Thyroid gland (tissue), 4 donors: ENCODE measurements at regions not wholly inside any gene's neighbourhood (a gene's known extent, or its start where the extent isn't known, plus 50 kb on each side); places are given as distances from the start of the nearest gene placed in this dataset.
A peak's percentile ranks its signal among the peaks of the same experiment; 100 is the strongest.

Experiments used
- DNase-seq, 2 donors: peaks; one replicate each; pipeline ENCODE4 v3.0.0-alpha.2; 2019
- H3K27ac ChIP-seq, 3 donors: fragments of 200-600 bp; sonication (generic); 1 replicate in 2 of 3; 2 replicates in 1 of 3; pipeline ENCODE4 v1.5.1; 2016 to 2019; ENCODE audit warnings: mild to moderate bottlenecking in 1 of 3, moderate library complexity in 1 of 3
- H3K27me3 ChIP-seq: fragments of 200-600 bp; sonication (generic); one replicate; pipeline ENCODE4 v1.5.1; 2019
- H3K36me3 ChIP-seq, 2 donors: fragments of 200-600 bp; sonication (generic); one replicate each; pipeline ENCODE4 v1.5.1; 2016 to 2019
- H3K4me1 ChIP-seq, 2 donors: fragments of 200-600 bp; sonication (generic); one replicate each; pipeline ENCODE4 v1.5.1; 2017 to 2019
- H3K4me3 ChIP-seq, 3 donors: fragments of 200-600 bp; sonication (generic); replicated peaks in 1 of 3; 1 replicate in 2 of 3; 2 replicates in 1 of 3; pipeline ENCODE4 v1.5.1; 2016; ENCODE audit warnings: mild to moderate bottlenecking in 1 of 3
- H3K9me3 ChIP-seq: fragments of 200-600 bp; sonication (generic); one replicate; pipeline ENCODE4 v1.5.1; 2017
- CTCF ChIP-seq, 6 experiments: fragments of 200-600 bp in 3 of 6; fragments of 450-650 bp in 3 of 6; sonication (generic) in 3 of 6; IDR thresholded peaks; one replicate each; pipeline ENCODE4 v1.5.1; 2016 to 2019; ENCODE audit warnings: antibody characterized with exemption in 6 of 6, mild to moderate bottlenecking in 2 of 6, inconsistent platforms in 1 of 6, moderate library complexity in 1 of 6
- POLR2A ChIP-seq, 2 donors: fragments of 450-650 bp; IDR thresholded peaks; one replicate each; pipeline ENCODE4 v1.6.1; 2017; ENCODE audit warnings: antibody characterized with exemption in 2 of 2, mild to moderate bottlenecking in 2 of 2, moderate library complexity in 1 of 2
- WGBS, 2 donors: methylation state at CpG; one replicate each; pipeline ENCODE4 v1.1.5; 2017; 5-methylcytosine and 5-hydroxymethylcytosine counted together
- intact Hi-C: fragments of 100-400 bp; cut with DNase I; formaldehyde crosslinking; loops from one replicate; pipeline ENCODE4 v1.15.1; 2023

- no peaks in the 10 kb centered on the region for H3K27me3 ChIP-seq
- intact Hi-C loops = no loop called here
- DNase-seq = peak; percentile 37 to 42
- TF ChIP-seq POLR2A (IDR thresholded peaks at IDR 0.05) = no peak
- no peak for TF ChIP-seq CTCF (IDR thresholded peaks at IDR 0.05)
- WGBS, 2 donors = 89 to 100% methylated on average over 1 of the region's 1 CpG
- peak overlapping the region; percentile 91 to 98 (median 97) for H3K27ac ChIP-seq
- peaks cover 59 to 72% of the 10 kb centered on the region in 2 donors for H3K4me1 ChIP-seq
- no peaks in the 10 kb centered on the region for H3K9me3 ChIP-seq
- no peaks in the 10 kb centered on the region for H3K36me3 ChIP-seq
- H3K4me3 ChIP-seq = no peak overlapping the region
Observed at GRCh38 chr4:128601991-128602695, 207.4 kb upstream of the JADE1 start.

GRCh38 chr4:128600996-128601871 is 208.3 kb upstream of the JADE1 start:
- Histone ChIP-seq H3K4me1 (peaks cover 67 to 78% of the 10 kb centered on the region in 2 donors), H3K9me3 (no peaks in the 10 kb centered on the region), H3K4me3 (no peak overlapping the region), H3K27me3 (no peaks in the 10 kb centered on the region), H3K36me3 (no peaks in the 10 kb centered on the region), H3K27ac (peak overlapping the region; percentile 91 to 98 (median 97))
- 26 to 28% methylated on average over 14 of the region's 14 CpGs for WGBS, 2 donors
- TF ChIP-seq POLR2A (IDR thresholded peaks at IDR 0.05) (peak in 1 of 2 donors; percentile 40), CTCF (IDR thresholded peaks at IDR 0.05) (no peak)
- intact Hi-C loops = no loop called here
- peak; percentile 91 to 94 for DNase-seq

GRCh38 chr4:128600410-128600809 is 209.1 kb upstream of the JADE1 start:
- Histone ChIP-seq H3K9me3 (no peaks in the 10 kb centered on the region), H3K27ac (peak overlapping the region; percentile 91 to 98 (median 97)), H3K36me3 (no peaks in the 10 kb centered on the region), H3K4me3 (no peak overlapping the region), H3K27me3 (no peaks in the 10 kb centered on the region), H3K4me1 (peaks cover 72 to 83% of the 10 kb centered on the region in 2 donors)
- TF ChIP-seq POLR2A (IDR thresholded peaks at IDR 0.05) (no peak), CTCF (IDR thresholded peaks at IDR 0.05) (peak in 1 of 6 experiments; percentile 23)
- peak; percentile 54 to 57 for DNase-seq
- intact Hi-C loops = no loop called here
- 15 to 20% methylated on average over 3 of the region's 3 CpGs for WGBS, 2 donors

- DNase-seq = no peak
- intact Hi-C loops = no loop called here
- peaks cover 79 to 80% of the 10 kb centered on the region in 2 donors for H3K4me1 ChIP-seq
- H3K27ac ChIP-seq = peak overlapping the region; percentile 62 to 97 (median 91)
- 89 to 93% methylated on average over 3 of the region's 3 CpGs for WGBS, 2 donors
- H3K36me3 ChIP-seq = no peaks in the 10 kb centered on the region
- no peak overlapping the region for H3K4me3 ChIP-seq
- H3K27me3 ChIP-seq = no peaks in the 10 kb centered on the region
- H3K9me3 ChIP-seq = no peaks in the 10 kb centered on the region
- TF ChIP-seq CTCF (IDR thresholded peaks at IDR 0.05) (no peak), POLR2A (IDR thresholded peaks at IDR 0.05) (no peak)
Observed at GRCh38 chr4:128597500-128597899, 212.0 kb upstream of the JADE1 start.

GRCh38 chr4:128596853-128597252 is 212.6 kb upstream of the JADE1 start:
- H3K36me3 ChIP-seq = no peaks in the 10 kb centered on the region
- intact Hi-C loops = no loop called here
- H3K27me3 ChIP-seq = no peaks in the 10 kb centered on the region
- H3K4me3 ChIP-seq = no peak overlapping the region
- peaks cover 73 to 80% of the 10 kb centered on the region in 2 donors for H3K4me1 ChIP-seq
- no peaks in the 10 kb centered on the region for H3K9me3 ChIP-seq
- peak overlapping the region; percentile 62 to 97 (median 91) for H3K27ac ChIP-seq
- no peak for DNase-seq
- no peak for TF ChIP-seq POLR2A (IDR thresholded peaks at IDR 0.05)
- WGBS, 2 donors = 75 to 80% methylated on average over 2 of the region's 2 CpGs
